ENCODE measurements at regions not wholly inside any gene's neighbourhood (a gene's known extent, or its start where the extent isn't known, plus 50 kb on each side); places are given as distances from the start of the nearest gene placed in this dataset.
"Not testable (repeated sequence)": the region's sequence is repeated elsewhere in the genome, so short reads cannot be mapped to it uniquely, and the experiment has no call there.

DNA sequence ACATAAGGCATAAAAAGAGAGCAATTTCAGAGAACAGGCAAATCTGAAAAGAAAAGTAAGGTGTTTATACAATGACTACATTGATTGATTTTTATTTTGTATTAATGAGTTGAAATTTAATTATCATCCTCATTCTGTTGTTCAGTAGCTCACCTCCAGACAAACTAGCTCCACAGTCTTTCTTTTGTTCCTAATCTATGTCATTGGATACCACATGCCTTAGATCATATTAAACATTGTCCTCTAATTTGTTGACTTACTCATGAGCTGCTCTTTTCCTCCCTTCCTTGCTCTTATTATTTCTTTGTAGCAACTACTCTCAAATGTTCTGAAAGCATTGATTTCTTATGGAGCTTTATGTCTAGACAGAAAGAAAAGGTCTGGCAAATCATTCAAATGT is 185.5 kb upstream of the ZSWIM2 start:
- H3K27me3 ChIP-seq = no peaks in the 10 kb centered on the region
- DNase-seq = no peak
- no peaks in the 10 kb centered on the region for H3K36me3 ChIP-seq
- ATAC-seq (ENCODE audit: low FRiP score in 2 of 2) = no peak
- H3K4me1 ChIP-seq = no peaks in the 10 kb centered on the region
- H3K27ac ChIP-seq = no peak overlapping the region
- no peak overlapping the region for H3K4me3 ChIP-seq
- TF ChIP-seq POLR2A (IDR thresholded peaks at IDR 0.05) = no peak
- TF ChIP-seq, protein P1, sequence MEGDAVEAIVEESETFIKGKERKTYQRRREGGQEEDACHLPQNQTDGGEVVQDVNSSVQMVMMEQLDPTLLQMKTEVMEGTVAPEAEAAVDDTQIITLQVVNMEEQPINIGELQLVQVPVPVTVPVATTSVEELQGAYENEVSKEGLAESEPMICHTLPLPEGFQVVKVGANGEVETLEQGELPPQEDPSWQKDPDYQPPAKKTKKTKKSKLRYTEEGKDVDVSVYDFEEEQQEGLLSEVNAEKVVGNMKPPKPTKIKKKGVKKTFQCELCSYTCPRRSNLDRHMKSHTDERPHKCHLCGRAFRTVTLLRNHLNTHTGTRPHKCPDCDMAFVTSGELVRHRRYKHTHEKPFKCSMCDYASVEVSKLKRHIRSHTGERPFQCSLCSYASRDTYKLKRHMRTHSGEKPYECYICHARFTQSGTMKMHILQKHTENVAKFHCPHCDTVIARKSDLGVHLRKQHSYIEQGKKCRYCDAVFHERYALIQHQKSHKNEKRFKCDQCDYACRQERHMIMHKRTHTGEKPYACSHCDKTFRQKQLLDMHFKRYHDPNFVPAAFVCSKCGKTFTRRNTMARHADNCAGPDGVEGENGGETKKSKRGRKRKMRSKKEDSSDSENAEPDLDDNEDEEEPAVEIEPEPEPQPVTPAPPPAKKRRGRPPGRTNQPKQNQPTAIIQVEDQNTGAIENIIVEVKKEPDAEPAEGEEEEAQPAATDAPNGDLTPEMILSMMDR (IDR thresholded peaks at IDR 0.05) = no peak
- TF ChIP-seq POLR2AphosphoS5 (IDR thresholded peaks at IDR 0.05) = no peak
- no peak for TF ChIP-seq EP300 (IDR thresholded peaks at IDR 0.05)
- H3K9me3 ChIP-seq = no peaks in the 10 kb centered on the region

DNA sequence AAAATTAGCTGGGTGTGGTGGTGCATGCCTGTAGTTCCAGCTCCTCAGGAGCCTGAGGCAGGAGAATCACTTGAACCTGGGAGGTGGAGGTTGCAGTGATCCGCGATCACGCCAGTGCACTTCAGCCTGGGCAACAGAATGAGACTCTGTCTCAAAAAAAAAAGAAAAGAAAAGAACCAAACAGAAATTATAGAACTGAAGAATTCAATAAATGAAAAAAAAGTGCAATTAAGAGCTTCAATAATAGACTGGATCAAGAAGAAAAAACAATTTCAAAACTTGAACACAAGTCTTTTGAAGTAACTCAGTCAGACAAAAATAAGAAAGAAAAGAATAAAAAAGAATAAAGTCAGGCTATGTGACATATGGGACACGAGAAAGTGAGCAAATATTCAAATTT is 175.8 kb upstream of the ZSWIM2 start:
- ATAC-seq (ENCODE audit: low FRiP score in 2 of 2) = no peak

DNA sequence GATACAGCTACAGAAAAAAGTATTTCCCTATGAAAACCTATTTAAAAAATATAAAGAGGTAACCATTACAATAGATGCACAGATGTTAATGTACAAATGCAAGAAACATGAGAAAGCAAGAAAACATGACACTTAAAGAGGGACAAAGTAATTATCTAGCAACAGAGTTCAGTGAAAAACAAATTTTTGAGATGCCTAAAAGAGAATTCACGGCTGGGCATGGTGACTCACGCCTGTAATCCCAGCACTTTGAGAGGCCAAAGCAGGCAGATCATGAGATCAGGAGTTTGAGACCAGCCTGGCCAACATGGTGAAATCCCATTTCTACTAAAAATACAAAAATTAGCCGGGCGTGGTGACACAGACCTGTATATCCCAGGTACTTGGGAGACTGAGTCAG is 175.0 kb upstream of the ZSWIM2 start:
- DNase-seq; H3K4me3 ChIP-seq; H3K36me3 ChIP-seq; ATAC-seq (ENCODE audit: low FRiP score in 2 of 2); H3K27me3 ChIP-seq; H3K27ac ChIP-seq; H3K4me1 ChIP-seq: not testable (repeated sequence)
- H3K9me3 ChIP-seq = peaks cover 0 to 12% (median 7%) of the 10 kb centered on the region in 4 donors
- WGBS, 2 donors = 95% methylated on average over 4 of the region's 4 CpGs

More for the DNA sequence above, 175.8 kb upstream of the ZSWIM2 start:
- 92 to 93% methylated on average over 4 of the region's 4 CpGs for WGBS, 2 donors
- no peaks in the 10 kb centered on the region for H3K27me3 ChIP-seq
- no peaks in the 10 kb centered on the region for H3K4me1 ChIP-seq
- peaks cover 0 to 12% (median 7%) of the 10 kb centered on the region in 4 donors for H3K9me3 ChIP-seq
- no peak overlapping the region for H3K4me3 ChIP-seq
- no peak for TF ChIP-seq POLR2AphosphoS5 (IDR thresholded peaks at IDR 0.05)
- TF ChIP-seq, protein P1 (IDR thresholded peaks at IDR 0.05) = no peak
- no peak for TF ChIP-seq POLR2A (IDR thresholded peaks at IDR 0.05)
- TF ChIP-seq EP300 (IDR thresholded peaks at IDR 0.05) = no peak
- H3K27ac ChIP-seq = no peak overlapping the region
- no peak for DNase-seq
- H3K36me3 ChIP-seq = no peaks in the 10 kb centered on the region

DNA sequence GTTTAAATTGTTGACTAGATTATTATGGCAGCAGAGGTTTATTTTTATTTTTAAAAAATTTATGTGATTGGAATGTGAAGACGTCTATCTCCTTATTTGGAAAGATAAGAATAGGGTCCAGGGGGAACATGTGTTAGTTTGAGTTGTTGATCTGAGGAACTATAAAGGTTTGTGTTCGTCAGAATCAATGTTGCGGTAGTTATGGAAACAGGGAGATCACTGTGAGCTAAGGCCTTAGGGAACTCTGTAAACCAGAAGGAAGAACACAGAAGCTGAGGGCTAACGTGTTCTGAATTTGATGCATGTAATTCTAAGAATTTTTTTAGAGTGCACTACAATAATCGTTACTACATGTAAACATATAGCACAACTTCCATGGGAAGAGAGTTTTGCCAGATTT is 168.5 kb upstream of the ZSWIM2 start:
- Histone ChIP-seq H3K36me3 (no peaks in the 10 kb centered on the region), H3K9me3 (no peaks in the 10 kb centered on the region), H3K4me3 (no peak overlapping the region), H3K27ac (no peak overlapping the region), H3K27me3 (no peaks in the 10 kb centered on the region), H3K4me1 (no peaks in the 10 kb centered on the region)
- ATAC-seq (ENCODE audit: low FRiP score in 2 of 2) (no peak), DNase-seq (no peak)
- 79 to 80% methylated on average over 5 of the region's 5 CpGs for WGBS, 2 donors
- TF ChIP-seq, protein P1 (IDR thresholded peaks at IDR 0.05) = no peak
- TF ChIP-seq POLR2AphosphoS5 (IDR thresholded peaks at IDR 0.05) = no peak
- TF ChIP-seq EP300 (IDR thresholded peaks at IDR 0.05) = no peak
- TF ChIP-seq POLR2A (IDR thresholded peaks at IDR 0.05) = no peak

DNA sequence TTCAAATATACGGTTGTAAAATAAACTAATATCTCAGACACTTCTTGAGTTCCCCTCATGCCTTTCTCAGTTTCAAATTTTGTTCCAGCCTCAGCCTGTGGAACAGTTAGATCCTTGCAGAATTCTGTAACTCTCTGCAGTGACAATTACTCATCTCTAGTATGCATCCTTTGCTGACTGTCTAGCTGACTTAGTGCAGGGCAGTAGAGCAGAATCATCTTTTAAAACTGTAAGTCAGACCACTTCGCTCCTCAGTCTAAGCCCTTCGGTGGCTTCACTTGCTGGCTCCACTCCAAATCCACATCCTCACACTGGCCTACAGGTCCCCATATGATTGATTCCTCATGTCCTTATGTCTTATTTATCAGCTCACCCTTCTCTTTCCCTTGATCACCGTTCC is 164.1 kb upstream of the ZSWIM2 start:
- H3K27me3 ChIP-seq = no peaks in the 10 kb centered on the region
- no peaks in the 10 kb centered on the region for H3K9me3 ChIP-seq
- H3K27ac ChIP-seq = no peak overlapping the region
- DNase-seq (no peak), ATAC-seq (ENCODE audit: low FRiP score in 2 of 2) (no peak)
- no peak for TF ChIP-seq POLR2AphosphoS5 (IDR thresholded peaks at IDR 0.05)
- no peak for TF ChIP-seq POLR2A (IDR thresholded peaks at IDR 0.05)
- TF ChIP-seq EP300 (IDR thresholded peaks at IDR 0.05) = no peak
- TF ChIP-seq, protein P1 (IDR thresholded peaks at IDR 0.05) = no peak
- no peak overlapping the region for H3K4me3 ChIP-seq
- 58 to 70% methylated on average over 4 of the region's 4 CpGs for WGBS, 2 donors
- no peaks in the 10 kb centered on the region for H3K36me3 ChIP-seq
- no peaks in the 10 kb centered on the region for H3K4me1 ChIP-seq

Data from upper lobe of left lung (tissue), 6 donors.